ENCODE measurements at regions not wholly inside any gene's neighbourhood (a gene's known extent, or its start where the extent isn't known, plus 50 kb on each side); places are given as distances from the start of the nearest gene placed in this dataset.

- Histone ChIP-seq H3K27me3 (no peaks in the 10 kb centered on the region), H3K27ac (no peak overlapping the region), H3K9ac (ENCODE audit: low read depth in 2 of 2, low read length in 2 of 2) (no peak overlapping the region), H3K9me3 (no peaks in the 10 kb centered on the region), H3K4me3 (no peak overlapping the region), H3K36me3 (no peaks in the 10 kb centered on the region), H3K4me1 (no peaks in the 10 kb centered on the region)
- no peak for DNase-seq
- intact Hi-C loops (cut with DNase I): no loop called here
- TF ChIP-seq CTCF (IDR thresholded peaks at IDR 0.05): no peak
These were observed 232.6 kb upstream of the HTR2A start for GRCh38 chr13:47129461-47129860.

- H3K27me3 ChIP-seq: no peaks in the 10 kb centered on the region
- no peak for TF ChIP-seq CTCF (IDR thresholded peaks at IDR 0.05)
- no peak overlapping the region for H3K9ac ChIP-seq (ENCODE audit: low read depth in 2 of 2, low read length in 2 of 2)
- no peaks in the 10 kb centered on the region for H3K4me1 ChIP-seq
- H3K36me3 ChIP-seq: no peaks in the 10 kb centered on the region
- DNase-seq: no peak
- no peak overlapping the region for H3K27ac ChIP-seq
- H3K4me3 ChIP-seq: no peak overlapping the region
- intact Hi-C loops (cut with DNase I): no loop called here
- H3K9me3 ChIP-seq: no peaks in the 10 kb centered on the region
These were observed 229.6 kb upstream of the HTR2A start for GRCh38 chr13:47126432-47126831.

GRCh38 chr13:47121092-47121763 lies 224.4 kb upstream of the HTR2A start:
- Histone ChIP-seq H3K9ac (ENCODE audit: low read depth in 2 of 2, low read length in 2 of 2) (no peak overlapping the region), H3K36me3 (no peaks in the 10 kb centered on the region), H3K27me3 (no peaks in the 10 kb centered on the region), H3K9me3 (no peaks in the 10 kb centered on the region), H3K4me1 (no peaks in the 10 kb centered on the region), H3K4me3 (no peak overlapping the region), H3K27ac (no peak overlapping the region)
- DNase-seq: no peak
- intact Hi-C loops (cut with DNase I): no loop called here
- TF ChIP-seq CTCF (IDR thresholded peaks at IDR 0.05): no peak

GRCh38 chr13:47120282-47120681 lies 223.4 kb upstream of the HTR2A start:
- no peaks in the 10 kb centered on the region for H3K4me1 ChIP-seq
- no peak overlapping the region for H3K27ac ChIP-seq
- H3K27me3 ChIP-seq: no peaks in the 10 kb centered on the region
- no peak overlapping the region for H3K9ac ChIP-seq (ENCODE audit: low read depth in 2 of 2, low read length in 2 of 2)
- TF ChIP-seq CTCF (IDR thresholded peaks at IDR 0.05): no peak
- no peak for DNase-seq
- H3K36me3 ChIP-seq: no peaks in the 10 kb centered on the region
- intact Hi-C loops (cut with DNase I): no loop called here
- H3K4me3 ChIP-seq: no peak overlapping the region
- H3K9me3 ChIP-seq: no peaks in the 10 kb centered on the region

- Histone ChIP-seq H3K4me3 (no peak overlapping the region), H3K36me3 (no peaks in the 10 kb centered on the region), H3K9ac (ENCODE audit: low read depth in 2 of 2, low read length in 2 of 2) (no peak overlapping the region), H3K27ac (no peak overlapping the region), H3K27me3 (no peaks in the 10 kb centered on the region), H3K9me3 (no peaks in the 10 kb centered on the region), H3K4me1 (no peaks in the 10 kb centered on the region)
- DNase-seq: no peak
- intact Hi-C loops (cut with DNase I): no loop called here
- no peak for TF ChIP-seq CTCF (IDR thresholded peaks at IDR 0.05)
These were observed 222.9 kb upstream of the HTR2A start for GRCh38 chr13:47119575-47120235.

Data from colonic mucosa (tissue), 4 donors.